ENCODE measurements at regions not wholly inside any gene's neighbourhood (a gene's known extent, or its start where the extent isn't known, plus 50 kb on each side); places are given as distances from the start of the nearest gene placed in this dataset.
"Not testable (repeated sequence)": the region's sequence is repeated elsewhere in the genome, so short reads cannot be mapped to it uniquely, and the experiment has no call there.

GRCh38 chr20:26218301-26218700 lies 521.6 kb upstream of the ZNF337 start:
- intact Hi-C loops (cut with micrococcal nuclease) = no loop called here

GRCh38 chr20:26216025-26216424 lies 519.4 kb upstream of the ZNF337 start:
- intact Hi-C loops (cut with micrococcal nuclease) = no loop called here

DNA sequence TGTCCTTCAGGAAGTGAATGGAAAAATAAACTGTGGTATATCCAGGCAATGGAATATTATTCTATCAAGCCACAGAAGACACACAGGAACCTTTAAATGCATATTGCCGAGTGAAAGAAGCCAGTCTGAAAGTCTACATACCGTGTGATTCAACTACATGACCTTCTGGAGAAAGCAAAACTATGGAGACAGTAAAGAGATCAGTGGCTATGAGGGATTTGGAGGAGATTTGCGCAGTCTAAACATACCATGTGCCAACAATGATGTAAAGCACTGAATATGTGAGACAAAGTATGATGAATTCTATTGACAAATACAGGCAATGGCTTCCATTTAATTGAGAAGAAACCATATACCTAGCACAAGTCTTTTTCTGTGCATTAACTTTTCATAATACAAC lies 518.3 kb upstream of the ZNF337 start:
- intact Hi-C loops (cut with micrococcal nuclease) = no loop called here

DNA sequence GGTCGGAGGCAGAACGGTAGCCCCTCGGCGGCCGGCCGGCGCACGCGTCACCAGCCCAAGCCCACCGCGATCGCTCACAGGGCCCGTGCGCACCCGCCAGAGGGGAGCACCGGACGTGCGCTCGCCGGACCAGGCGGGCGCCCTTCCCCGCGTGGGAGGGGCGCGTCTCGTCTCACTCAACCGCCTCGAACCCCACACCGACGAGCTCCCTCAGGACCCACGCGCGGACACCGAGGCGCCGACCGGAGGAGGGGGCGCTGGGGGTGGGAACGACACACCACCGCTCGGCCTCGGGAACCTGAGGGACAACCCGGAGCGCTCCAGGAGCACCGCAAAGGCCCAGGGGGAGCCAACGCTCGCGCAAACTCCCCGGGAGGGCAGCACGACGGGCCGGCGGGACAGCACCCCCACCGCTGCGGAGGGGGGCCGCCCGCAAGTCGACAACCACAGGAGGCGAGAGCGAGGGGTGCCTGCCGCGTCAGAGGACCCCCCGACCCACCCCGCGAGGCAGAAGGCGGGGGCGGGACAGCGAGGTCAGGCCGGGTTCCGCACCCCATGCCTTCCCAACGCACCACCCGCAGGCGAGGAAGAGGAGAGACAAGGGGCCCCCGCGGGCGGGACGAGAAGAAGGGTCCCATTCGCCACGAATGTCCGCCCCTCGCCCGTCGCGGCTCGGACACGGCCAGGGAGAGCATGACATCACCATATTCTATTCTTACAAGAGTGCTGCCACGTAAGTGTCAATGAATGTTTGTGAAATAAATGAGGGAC lies 512.7 kb upstream of the ZNF337 start:
- intact Hi-C loops (cut with micrococcal nuclease) = no loop called here

DNA sequence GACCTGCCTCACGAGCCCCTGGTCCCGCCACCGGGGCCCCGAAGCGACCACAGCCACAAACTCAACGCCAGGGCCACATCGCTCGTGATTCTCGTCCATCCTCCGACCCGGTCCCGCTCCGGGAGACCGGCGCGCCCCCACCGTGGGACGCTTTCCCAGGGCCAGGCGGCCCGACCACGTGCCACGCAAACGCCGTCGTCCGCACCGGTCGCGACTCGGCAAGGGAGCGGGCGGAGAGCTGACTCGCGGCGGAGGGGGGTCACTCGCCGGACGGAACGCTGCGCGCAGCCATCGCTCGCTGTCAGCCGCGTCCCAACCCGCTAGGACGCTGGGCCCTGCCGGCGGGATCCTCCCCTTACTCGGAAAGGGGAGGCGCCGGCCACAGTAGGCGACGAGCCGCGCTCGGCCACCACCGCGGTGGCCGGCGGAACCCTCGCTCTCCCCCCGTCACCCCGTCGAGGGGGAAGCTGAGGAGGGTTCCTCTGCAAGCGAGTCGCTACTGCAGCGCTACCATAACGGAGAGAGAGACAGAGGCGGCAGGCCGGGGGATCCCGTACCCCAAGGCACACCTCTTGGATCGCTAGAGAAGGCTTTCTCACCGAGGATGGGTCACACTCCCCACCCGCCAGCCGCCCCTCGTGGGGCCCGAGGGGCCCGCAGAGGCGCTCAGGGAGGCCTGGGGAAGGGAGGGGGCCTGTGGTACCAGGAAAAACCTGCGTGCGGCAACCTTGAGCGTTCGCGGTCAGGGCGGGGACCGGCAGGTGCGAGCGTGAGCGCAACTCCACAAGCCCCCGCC lies 511.8 kb upstream of the ZNF337 start:
- intact Hi-C loops (cut with micrococcal nuclease) = no loop called here

- intact Hi-C loops (cut with micrococcal nuclease) = not testable (repeated sequence)
Observed at GRCh38 chr20:26207967-26208295, 511.3 kb upstream of the ZNF337 start.

DNA sequence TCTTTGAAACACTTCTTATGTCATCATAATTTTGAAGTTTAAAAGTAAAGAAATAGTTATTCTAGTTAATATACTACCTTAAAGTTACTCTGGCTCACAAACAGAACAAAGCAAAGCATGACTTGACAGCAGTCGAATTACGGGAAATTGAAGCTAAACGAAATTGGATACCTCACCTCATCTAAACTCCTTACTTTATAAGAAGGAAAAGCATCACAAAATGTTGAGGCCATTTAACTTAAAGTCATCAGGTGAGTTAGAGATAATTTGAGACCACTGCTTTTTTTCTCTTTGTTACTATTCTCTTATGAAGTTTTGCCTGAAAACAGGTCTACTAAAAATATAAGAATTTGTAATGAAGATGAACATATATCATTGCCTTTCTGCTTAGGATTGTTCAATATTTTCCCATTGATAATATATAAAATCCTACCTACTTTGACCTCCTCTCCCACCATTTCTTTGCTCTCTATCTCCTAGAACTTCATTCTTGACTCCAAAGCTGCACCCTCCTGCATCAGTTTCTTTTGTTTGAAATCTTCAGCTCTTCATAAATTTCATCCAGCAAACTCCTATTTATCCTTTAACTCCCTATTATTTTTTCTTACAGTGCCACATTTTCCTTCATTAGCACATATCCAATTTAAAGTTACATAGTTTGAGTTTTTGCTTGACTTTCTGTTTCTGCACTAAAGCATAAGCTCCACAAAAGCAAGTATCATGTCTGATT lies 510.7 kb upstream of the ZNF337 start:
- intact Hi-C loops (cut with micrococcal nuclease) = no loop called here

DNA sequence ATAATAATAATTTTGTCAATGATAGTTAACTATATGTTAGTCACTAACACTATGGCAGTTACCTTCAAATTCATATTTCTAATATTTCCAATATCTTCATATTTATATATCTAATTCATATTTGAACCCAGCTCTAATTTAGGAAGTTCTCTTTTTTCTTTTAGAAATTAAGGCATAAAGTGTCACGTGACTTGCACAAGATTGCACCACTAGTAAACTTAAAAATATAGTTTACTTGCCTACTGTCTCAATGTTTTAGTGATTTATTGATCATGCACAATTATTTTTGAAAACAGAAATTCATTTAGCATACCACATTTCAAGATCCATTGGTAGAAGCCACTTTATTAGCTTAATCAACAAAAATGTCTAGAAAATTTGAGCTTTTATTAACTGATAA lies 508.7 kb upstream of the ZNF337 start:
- intact Hi-C loops (cut with micrococcal nuclease) = no loop called here

DNA sequence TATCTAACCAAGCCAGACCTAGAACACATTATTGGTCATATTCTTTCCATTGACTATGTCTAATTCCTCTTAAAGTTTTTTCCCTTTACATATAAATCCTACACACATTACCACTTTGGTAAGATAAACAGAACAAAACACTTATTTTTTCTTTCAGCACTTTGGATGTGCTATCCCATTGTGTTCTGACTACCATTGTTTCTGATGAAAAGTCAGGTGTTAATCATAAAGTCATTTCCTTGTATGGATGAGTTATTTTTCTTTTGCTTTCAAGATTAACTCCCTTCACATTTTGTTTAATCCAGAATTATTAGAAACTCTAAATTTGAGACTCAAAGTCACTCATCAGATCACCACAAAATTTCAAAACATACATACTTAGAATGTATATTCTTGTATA lies 504.4 kb upstream of the ZNF337 start:
- intact Hi-C loops (cut with micrococcal nuclease) = not testable (repeated sequence)

DNA sequence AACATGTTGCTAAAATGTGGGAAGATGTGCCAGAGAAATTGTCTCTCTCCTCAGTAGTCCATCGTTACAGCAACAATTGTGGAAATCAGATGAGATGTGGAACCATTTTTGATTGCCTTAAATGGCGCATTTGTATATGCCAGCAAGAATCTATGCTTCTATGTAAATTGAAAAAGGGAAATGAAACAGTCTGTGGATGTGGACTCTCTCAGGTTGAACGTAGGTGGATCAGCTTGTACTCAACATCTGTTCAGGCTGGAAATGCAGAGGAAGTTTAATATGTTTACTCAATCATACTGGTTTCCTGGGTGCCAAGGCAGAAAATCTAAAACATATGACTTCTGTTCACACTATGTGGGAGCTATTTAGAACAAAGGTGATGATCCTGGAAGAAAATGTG lies 490.7 kb upstream of the ZNF337 start:
- intact Hi-C loops (cut with micrococcal nuclease) = not testable (repeated sequence)

- intact Hi-C loops (cut with micrococcal nuclease) = not testable (repeated sequence)
Observed at GRCh38 chr20:26183720-26184119, 487.1 kb upstream of the ZNF337 start.

GRCh38 chr20:26181364-26181763 lies 484.7 kb upstream of the ZNF337 start:
- intact Hi-C loops (cut with micrococcal nuclease) = not testable (repeated sequence)

DNA sequence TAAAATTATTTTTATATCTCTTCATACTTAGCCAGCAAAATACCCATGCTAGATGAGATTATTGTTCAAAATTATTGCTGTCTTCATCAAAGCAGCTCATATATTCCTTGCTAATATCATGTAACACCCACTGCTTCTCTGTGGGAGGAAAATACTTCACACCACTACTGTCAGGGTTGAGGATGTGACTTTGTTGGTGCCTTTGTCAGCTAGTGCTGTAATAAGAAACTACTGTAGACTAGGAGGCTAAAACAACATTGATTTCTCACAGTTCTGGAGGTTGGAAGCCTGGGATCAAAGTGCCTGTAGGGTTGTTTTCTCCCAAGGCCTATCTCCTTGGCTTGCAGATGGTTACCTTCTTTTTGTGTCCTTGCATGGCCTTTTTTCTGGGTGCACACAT lies 475.2 kb upstream of the ZNF337 start:
- intact Hi-C loops (cut with micrococcal nuclease) = not testable (repeated sequence)

- intact Hi-C loops (cut with micrococcal nuclease) = no loop called here
Observed at GRCh38 chr20:26169506-26169905, 472.9 kb upstream of the ZNF337 start.

GRCh38 chr20:26167499-26167898 lies 470.8 kb upstream of the ZNF337 start:
- intact Hi-C loops (cut with micrococcal nuclease) = no loop called here

- intact Hi-C loops (cut with micrococcal nuclease) = no loop called here
Observed at GRCh38 chr20:26163890-26164289, 467.2 kb upstream of the ZNF337 start.

- intact Hi-C loops (cut with micrococcal nuclease) = not testable (repeated sequence)
Observed at GRCh38 chr20:26163151-26163550, 466.5 kb upstream of the ZNF337 start.

DNA sequence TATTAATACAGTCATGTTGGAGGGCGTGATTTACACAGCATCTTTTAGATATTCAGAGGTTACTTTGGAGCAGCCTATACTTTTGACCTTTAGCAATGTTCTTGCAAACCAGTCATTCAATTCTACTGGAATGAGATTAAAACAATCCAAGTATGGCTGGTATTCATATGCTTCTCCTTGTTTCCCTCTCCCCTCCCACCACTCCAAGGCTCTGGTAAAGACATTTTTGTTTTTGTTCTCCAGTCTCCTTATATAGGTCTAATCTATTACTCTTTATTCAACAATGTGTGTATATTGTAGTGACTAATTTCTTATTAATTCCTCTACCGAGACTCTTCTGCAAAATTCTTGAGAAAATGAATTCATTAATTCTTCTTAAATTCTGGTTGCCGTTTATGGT lies 465.1 kb upstream of the ZNF337 start:
- intact Hi-C loops (cut with micrococcal nuclease) = not testable (repeated sequence)

- intact Hi-C loops (cut with micrococcal nuclease) = not testable (repeated sequence)
Observed at GRCh38 chr20:26160916-26161315, 464.3 kb upstream of the ZNF337 start.

- intact Hi-C loops (cut with micrococcal nuclease) = no loop called here
Observed at GRCh38 chr20:26154224-26154623, 457.6 kb upstream of the ZNF337 start.

DNA sequence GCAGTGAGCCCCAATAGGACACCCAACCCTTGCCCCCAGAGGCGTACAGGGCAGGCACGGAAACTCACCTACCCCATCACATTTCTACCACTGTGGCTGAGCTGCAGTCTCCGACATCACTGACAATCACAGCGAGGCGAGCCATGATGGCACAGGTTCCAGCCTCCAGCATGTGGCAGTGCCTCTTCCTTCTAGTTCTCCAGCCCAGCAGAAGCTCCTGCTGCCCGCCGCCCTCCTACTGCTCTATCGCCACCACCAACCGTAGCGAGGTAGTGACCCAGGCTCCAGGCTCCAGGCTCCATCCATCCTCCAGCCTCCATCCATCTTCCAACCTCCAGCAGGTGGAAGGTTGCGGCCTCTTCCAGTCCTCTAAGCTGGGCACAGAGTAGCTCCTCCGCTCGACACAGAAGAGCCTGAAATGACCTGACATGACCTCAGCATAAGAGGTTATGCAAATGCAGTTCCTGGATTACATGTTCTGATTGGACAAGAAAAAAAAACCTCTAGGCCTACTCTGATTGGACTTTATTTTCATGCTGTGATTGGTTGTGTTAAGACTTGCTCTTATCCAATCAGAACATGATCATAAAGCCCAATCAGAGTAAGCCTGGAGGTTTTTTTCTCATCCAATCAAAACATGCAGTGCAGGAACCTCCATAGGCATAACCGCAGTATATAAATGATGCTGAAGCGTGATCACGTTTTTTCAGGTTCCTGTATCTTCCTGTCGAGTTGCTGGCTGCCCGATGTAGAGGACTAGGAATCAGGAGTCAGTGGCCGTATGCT lies 438.9 kb upstream of the ZNF337 start:
- intact Hi-C loops (cut with micrococcal nuclease) = no loop called here
